ENCODE measurements at regions not wholly inside any gene's neighbourhood (a gene's known extent, or its start where the extent isn't known, plus 50 kb on each side); places are given as distances from the start of the nearest gene placed in this dataset.

DNA sequence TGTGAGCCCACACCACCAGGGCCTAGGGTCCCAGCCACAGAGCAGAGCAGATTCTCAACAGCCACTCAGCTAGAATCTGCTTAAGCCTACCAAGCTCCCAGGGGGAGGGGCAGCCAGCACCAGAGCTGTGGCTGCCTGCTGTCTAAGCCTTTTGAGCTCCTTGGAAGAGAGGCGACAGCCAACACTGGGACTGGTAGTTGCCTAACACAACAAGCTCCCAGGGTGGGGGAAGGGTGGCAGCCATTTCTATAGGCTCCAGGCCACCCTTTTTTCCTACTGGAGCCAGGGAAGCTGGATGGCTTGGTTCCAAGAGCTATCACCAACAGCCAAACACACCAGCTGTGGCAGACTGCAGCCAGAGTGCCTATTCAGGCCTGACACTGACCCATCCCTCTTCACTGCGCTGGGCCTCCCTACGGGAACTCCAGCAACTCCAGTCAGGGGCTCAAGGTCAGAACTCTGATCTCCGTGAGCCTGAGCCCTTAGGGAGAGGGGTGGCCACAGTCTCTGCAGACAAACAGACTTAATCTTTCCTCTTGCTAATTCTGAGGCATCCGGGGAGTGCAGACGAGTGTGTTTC, 1824.3 kb upstream of the CELF4 start:
- Histone ChIP-seq H3K27ac (no peak overlapping the region), H3K36me3 (no peaks in the 10 kb centered on the region), H3K9me3 (peaks cover 0 to 3% (median 0%) of the 10 kb centered on the region in 4 donors), H3K27me3 (no peaks in the 10 kb centered on the region), H3K4me1 (no peaks in the 10 kb centered on the region), H3K4me3 (no peak overlapping the region)
- no peak for TF ChIP-seq POLR2A (IDR thresholded peaks at IDR 0.05)
- TF ChIP-seq, protein P1, sequence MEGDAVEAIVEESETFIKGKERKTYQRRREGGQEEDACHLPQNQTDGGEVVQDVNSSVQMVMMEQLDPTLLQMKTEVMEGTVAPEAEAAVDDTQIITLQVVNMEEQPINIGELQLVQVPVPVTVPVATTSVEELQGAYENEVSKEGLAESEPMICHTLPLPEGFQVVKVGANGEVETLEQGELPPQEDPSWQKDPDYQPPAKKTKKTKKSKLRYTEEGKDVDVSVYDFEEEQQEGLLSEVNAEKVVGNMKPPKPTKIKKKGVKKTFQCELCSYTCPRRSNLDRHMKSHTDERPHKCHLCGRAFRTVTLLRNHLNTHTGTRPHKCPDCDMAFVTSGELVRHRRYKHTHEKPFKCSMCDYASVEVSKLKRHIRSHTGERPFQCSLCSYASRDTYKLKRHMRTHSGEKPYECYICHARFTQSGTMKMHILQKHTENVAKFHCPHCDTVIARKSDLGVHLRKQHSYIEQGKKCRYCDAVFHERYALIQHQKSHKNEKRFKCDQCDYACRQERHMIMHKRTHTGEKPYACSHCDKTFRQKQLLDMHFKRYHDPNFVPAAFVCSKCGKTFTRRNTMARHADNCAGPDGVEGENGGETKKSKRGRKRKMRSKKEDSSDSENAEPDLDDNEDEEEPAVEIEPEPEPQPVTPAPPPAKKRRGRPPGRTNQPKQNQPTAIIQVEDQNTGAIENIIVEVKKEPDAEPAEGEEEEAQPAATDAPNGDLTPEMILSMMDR (IDR thresholded peaks at IDR 0.05): no peak
- DNase-seq: no peak

DNA sequence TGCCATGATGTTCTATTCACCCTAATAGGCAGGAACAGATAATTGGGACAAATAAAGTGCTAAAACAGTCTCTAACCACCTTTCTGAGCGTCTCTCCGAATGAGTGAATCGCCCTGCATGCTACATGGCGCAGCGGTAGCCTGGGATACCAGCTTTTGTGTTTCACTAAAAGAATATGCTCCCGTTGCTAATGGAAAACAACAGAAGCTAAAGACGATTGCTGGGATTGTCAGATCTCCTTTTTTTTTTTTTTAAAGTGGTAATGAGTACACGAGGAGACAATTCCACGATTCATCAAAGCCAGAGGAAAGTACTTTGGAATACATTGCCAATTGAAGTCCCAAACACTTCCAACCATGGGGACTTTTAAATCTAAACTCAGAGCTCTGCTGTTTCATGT, 1815.3 kb upstream of the CELF4 start:
- no peak for DNase-seq
- H3K4me3 ChIP-seq: no peak overlapping the region
- no peaks in the 10 kb centered on the region for H3K9me3 ChIP-seq
- no peaks in the 10 kb centered on the region for H3K27me3 ChIP-seq
- no peak overlapping the region for H3K27ac ChIP-seq
- H3K4me1 ChIP-seq: no peaks in the 10 kb centered on the region
- TF ChIP-seq POLR2A (IDR thresholded peaks at IDR 0.05): no peak
- TF ChIP-seq, protein P1 (IDR thresholded peaks at IDR 0.05): no peak
- H3K36me3 ChIP-seq: no peaks in the 10 kb centered on the region

DNA sequence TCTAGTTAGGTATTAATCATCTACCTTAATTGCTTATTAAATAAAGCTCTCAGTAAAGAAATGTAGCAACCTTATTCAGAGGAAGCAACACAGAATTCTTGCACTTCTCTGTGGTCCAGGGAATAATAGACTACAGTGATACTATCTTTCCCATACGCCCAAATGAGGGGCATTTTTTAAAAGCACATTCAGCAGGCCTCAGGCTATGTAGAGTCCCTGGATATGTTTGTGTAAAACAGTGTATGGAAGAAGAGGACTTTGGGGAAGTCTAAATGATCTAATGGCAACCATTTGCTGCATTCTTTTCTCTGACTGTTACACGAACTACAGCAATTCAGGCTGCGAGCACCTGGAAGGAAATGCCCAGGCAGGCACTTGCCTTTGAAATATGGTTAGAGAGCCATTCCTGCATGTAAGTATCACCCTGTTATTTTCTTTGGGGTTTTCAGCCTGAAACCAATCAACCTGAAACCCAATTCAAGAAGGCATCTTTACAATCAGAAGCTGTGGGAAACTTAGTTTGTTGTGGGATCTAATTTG, 1814.7 kb upstream of the CELF4 start:
- no peak overlapping the region for H3K4me3 ChIP-seq

DNA sequence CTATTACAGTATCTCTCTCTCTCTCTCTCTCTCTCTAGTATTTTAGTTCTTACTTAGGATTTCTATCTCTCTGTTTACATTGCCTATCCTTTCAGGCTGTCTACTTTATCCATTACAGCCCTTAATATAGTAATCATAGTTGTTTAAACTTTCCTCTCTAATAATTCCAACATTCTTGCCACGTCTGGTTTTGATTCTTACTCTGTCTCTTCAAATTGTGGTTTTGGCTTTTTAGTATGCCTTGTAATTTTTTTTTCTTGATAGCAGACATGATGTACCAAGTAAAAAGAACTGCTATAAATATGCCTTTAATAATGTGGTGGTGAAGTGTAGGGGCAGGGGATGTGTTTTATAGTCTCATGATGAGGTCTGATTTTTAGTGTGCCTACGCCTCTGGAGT, 1809.5 kb upstream of the CELF4 start:
- H3K9me3 ChIP-seq: peaks cover 0 to 4% (median 0%) of the 10 kb centered on the region in 4 donors
- no peak for DNase-seq
- no peak overlapping the region for H3K27ac ChIP-seq
- H3K4me3 ChIP-seq: no peak overlapping the region
- H3K27me3 ChIP-seq: no peaks in the 10 kb centered on the region
- H3K36me3 ChIP-seq: no peaks in the 10 kb centered on the region
- TF ChIP-seq, protein P1 (IDR thresholded peaks at IDR 0.05): no peak
- TF ChIP-seq POLR2A (IDR thresholded peaks at IDR 0.05): no peak
- no peaks in the 10 kb centered on the region for H3K4me1 ChIP-seq

More for the DNA sequence above, 1814.7 kb upstream of the CELF4 start:
- TF ChIP-seq, protein P1 (IDR thresholded peaks at IDR 0.05): no peak
- TF ChIP-seq POLR2A (IDR thresholded peaks at IDR 0.05): no peak
- no peak for DNase-seq
- Histone ChIP-seq H3K4me1 (no peaks in the 10 kb centered on the region), H3K36me3 (no peaks in the 10 kb centered on the region), H3K9me3 (no peaks in the 10 kb centered on the region), H3K27me3 (no peaks in the 10 kb centered on the region), H3K27ac (no peak overlapping the region)

DNA sequence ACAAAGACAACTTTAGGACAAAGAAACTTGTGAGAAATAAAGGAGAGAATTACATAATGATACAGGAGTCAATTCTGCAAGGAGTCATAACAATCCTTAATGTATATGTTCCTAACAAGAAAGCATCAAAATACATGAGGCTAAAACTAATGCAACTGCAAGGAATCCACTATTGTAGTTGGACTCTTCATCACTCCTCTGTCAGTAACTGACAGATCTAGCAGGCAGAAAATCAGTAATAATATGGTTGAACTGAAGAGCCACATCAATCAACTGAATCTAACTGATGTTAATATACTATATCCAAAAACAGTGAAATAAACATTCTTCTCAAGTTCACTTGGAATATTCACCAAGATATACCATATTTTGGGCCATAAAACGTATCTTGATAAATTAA, 1806.4 kb upstream of the CELF4 start:
- no peaks in the 10 kb centered on the region for H3K4me1 ChIP-seq
- no peaks in the 10 kb centered on the region for H3K27me3 ChIP-seq
- H3K9me3 ChIP-seq: peaks cover 0 to 4% (median 0%) of the 10 kb centered on the region in 4 donors
- no peak overlapping the region for H3K4me3 ChIP-seq
- H3K36me3 ChIP-seq: no peaks in the 10 kb centered on the region
- DNase-seq: no peak
- no peak overlapping the region for H3K27ac ChIP-seq
- no peak for TF ChIP-seq POLR2A (IDR thresholded peaks at IDR 0.05)
- TF ChIP-seq, protein P1 (IDR thresholded peaks at IDR 0.05): no peak

All from Peyer's patch (tissue), 4 donors.